GM23338 (cell line): ENCODE measurements at regions not wholly inside any gene's neighbourhood (a gene's known extent, or its start where the extent isn't known, plus 50 kb on each side); places are given as distances from the start of the nearest gene placed in this dataset.

Experiments used
- ATAC-seq: fragments of 200-7000 bp; cut with Tn5 transposase; 3 replicates; pipeline ENCODE4 v1.9.1; 2020
- DNase-seq: peaks from one replicate; pipeline ENCODE4 v3.0.0-alpha.2; 2015; ENCODE audit warnings: low spot score
- H2AFZ ChIP-seq: fragments of 200-600 bp; sonication (generic); 2 replicates; pipeline ENCODE4 v1.8.0; 2016; ENCODE audit warnings: antibody characterized with exemption, mild to moderate bottlenecking, moderate library complexity
- H3F3A ChIP-seq: fragments of 200-600 bp; sonication (generic); replicated peaks from 2 replicates; pipeline ENCODE4 v1.8.0; 2017; ENCODE audit warnings: antibody characterized with exemption, mixed run types, low read depth
- H3K27ac ChIP-seq: fragments of 200-600 bp; sonication (generic); 2 replicates; pipeline ENCODE4 v1.6.1; 2016; ENCODE audit warnings: low read depth
- H3K27me3 ChIP-seq: fragments of 200-600 bp; sonication (generic); 2 replicates; pipeline ENCODE4 v1.8.0; 2016; ENCODE audit warnings: mild to moderate bottlenecking, mixed run types, moderate library complexity; ENCODE audit not compliant: insufficient read depth
- H3K36me3 ChIP-seq: fragments of 200-600 bp; sonication (generic); 2 replicates; pipeline ENCODE4 v1.8.0; 2016; ENCODE audit warnings: mild to moderate bottlenecking; ENCODE audit not compliant: insufficient read depth
- H3K4me1 ChIP-seq: fragments of 200-600 bp; sonication (generic); 2 replicates; pipeline ENCODE4 v1.8.0; 2016; ENCODE audit warnings: mild to moderate bottlenecking, moderate library complexity; ENCODE audit not compliant: insufficient read depth
- H3K4me2 ChIP-seq: fragments of 200-600 bp; sonication (generic); 2 replicates; pipeline ENCODE4 v1.7.1; 2017; ENCODE audit warnings: mixed run types
- H3K4me3 ChIP-seq: fragments of 200-600 bp; sonication (generic); 2 replicates; pipeline ENCODE4 v1.6.1; 2016; ENCODE audit warnings: mixed run types
- H3K79me2 ChIP-seq: fragments of 200-600 bp; sonication (generic); replicated peaks from 2 replicates; pipeline ENCODE4 v1.8.0; 2017; ENCODE audit warnings: mild to moderate bottlenecking; ENCODE audit not compliant: insufficient read depth
- H3K9me2 ChIP-seq: fragments of 200-600 bp; sonication (generic); 2 replicates; pipeline ENCODE4 v1.8.0; 2017; ENCODE audit not compliant: insufficient read depth
- H4K20me1 ChIP-seq: fragments of 200-600 bp; sonication (generic); replicated peaks from 2 replicates; pipeline ENCODE4 v1.8.0; 2017; ENCODE audit warnings: mild to moderate bottlenecking; ENCODE audit not compliant: insufficient read depth
- H3K27ac Mint-ChIP-seq: 2 replicates; pipeline ENCODE4 v1.8.0; 2020; ENCODE audit warnings: inconsistent platforms, mild to moderate bottlenecking, moderate library complexity, mixed read lengths
- H3K27me3 Mint-ChIP-seq: 3 replicates; pipeline ENCODE4 v1.8.0; 2022; ENCODE audit warnings: low read depth, mild to moderate bottlenecking, moderate library complexity, mixed read lengths, inconsistent platforms; ENCODE audit not compliant: insufficient read depth, poor library complexity
- H3K36me3 Mint-ChIP-seq: 3 replicates; pipeline ENCODE4 v1.8.0; 2021; ENCODE audit warnings: low read depth, mild to moderate bottlenecking, inconsistent platforms, moderate library complexity, mixed read lengths
- H3K4me1 Mint-ChIP-seq: 3 replicates; pipeline ENCODE4 v1.8.0; 2020; ENCODE audit warnings: mild to moderate bottlenecking, inconsistent platforms, mixed read lengths
- H3K4me3 Mint-ChIP-seq: 3 replicates; pipeline ENCODE4 v1.8.0; 2021; ENCODE audit warnings: moderate library complexity, mild to moderate bottlenecking, inconsistent platforms, mixed read lengths
- H3K9me3 Mint-ChIP-seq: 3 replicates; pipeline ENCODE4 v1.8.0; 2020; ENCODE audit warnings: moderate library complexity, mild to moderate bottlenecking, inconsistent platforms, mixed read lengths
- EZH2 ChIP-seq: fragments of 200-600 bp; sonication (generic); IDR thresholded peaks from one replicate; pipeline ENCODE4 v1.8.0; 2017; ENCODE audit warnings: antibody characterized with exemption, mild to moderate bottlenecking, low read depth; ENCODE audit not compliant: unreplicated experiment
- EZH2phosphoT487 ChIP-seq: fragments of 200-600 bp; sonication (generic); IDR thresholded peaks from one replicate; pipeline ENCODE4 v1.8.1; 2018; ENCODE audit warnings: antibody characterized with exemption; ENCODE audit not compliant: unreplicated experiment
- JUNB ChIP-seq: IDR thresholded peaks from one replicate; pipeline ENCODE4 v1.6.1; 2016; ENCODE audit warnings: antibody characterized with exemption; ENCODE audit not compliant: unreplicated experiment
- NANOG ChIP-seq: IDR thresholded peaks from 2 replicates; pipeline ENCODE4 v1.6.1; 2016; ENCODE audit warnings: antibody characterized with exemption, borderline replicate concordance
- TF ChIP-seq, protein P1 (sequence below): IDR thresholded peaks from one replicate; pipeline ENCODE4 v1.6.1; 2018; ENCODE audit warnings: antibody characterized with exemption; ENCODE audit not compliant: unreplicated experiment
- TF ChIP-seq, protein P2 (sequence below): IDR thresholded peaks from 2 replicates; pipeline ENCODE4 v1.6.1; 2016; ENCODE audit warnings: antibody characterized with exemption
- TF ChIP-seq, protein P3 (sequence below): fragments of 250-450 bp; sonication (Bioruptor Pico); IDR thresholded peaks from 2 replicates; pipeline ENCODE4 v1.5.0; 2020; ENCODE audit warnings: mild to moderate bottlenecking, moderate library complexity

DNA sequence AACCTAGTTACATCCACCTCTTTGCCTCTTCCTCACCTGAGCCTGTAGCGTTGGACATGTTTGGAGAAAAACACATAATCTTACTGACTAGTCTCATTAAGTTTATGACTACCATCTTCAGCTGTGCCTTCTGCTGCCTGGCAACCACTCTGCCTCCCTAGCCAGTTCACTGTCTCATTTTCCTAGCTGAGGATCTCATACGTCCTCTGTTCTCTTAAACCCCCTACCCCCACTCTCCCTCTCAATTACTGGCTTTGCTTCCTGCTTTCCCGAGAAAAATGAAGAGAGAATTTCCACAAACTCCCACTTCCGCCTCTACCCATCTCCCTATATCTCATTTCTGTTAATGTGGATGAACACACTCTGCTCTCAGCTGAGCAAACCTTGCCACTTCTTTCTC is 239.3 kb upstream of the POU2AF2 start:
- ATAC-seq, result no peak
- Histone ChIP-seq H3K36me3 (no peaks in the 10 kb centered on the region), H3F3A (no peaks in the 10 kb centered on the region), H3K27ac (no peak overlapping the region; the same call in 1 of the 2 replicates), H3K4me3 (no peak overlapping the region), H3K9me2 (peaks cover 16% of the 10 kb centered on the region), H4K20me1 (no peaks in the 10 kb centered on the region), H3K4me1 (peaks cover 21% of the 10 kb centered on the region), H2AFZ (peak overlapping the region; percentile 14), H3K79me2 (no peaks in the 10 kb centered on the region), H3K4me2 (peak overlapping the region; percentile 35; the same call in 1 of the 2 replicates), H3K27me3 (no peaks in the 10 kb centered on the region)
- peaks cover 3% of the 10 kb centered on the region for H3K27me3 Mint-ChIP-seq
- no peak overlapping the region for H3K27ac Mint-ChIP-seq
- no peaks in the 10 kb centered on the region for H3K4me1 Mint-ChIP-seq
- H3K9me3 Mint-ChIP-seq, result no peaks in the 10 kb centered on the region
- no peak overlapping the region for H3K4me3 Mint-ChIP-seq
- H3K36me3 Mint-ChIP-seq, result no peaks in the 10 kb centered on the region
- no peak for DNase-seq
- TF ChIP-seq, protein P1, sequence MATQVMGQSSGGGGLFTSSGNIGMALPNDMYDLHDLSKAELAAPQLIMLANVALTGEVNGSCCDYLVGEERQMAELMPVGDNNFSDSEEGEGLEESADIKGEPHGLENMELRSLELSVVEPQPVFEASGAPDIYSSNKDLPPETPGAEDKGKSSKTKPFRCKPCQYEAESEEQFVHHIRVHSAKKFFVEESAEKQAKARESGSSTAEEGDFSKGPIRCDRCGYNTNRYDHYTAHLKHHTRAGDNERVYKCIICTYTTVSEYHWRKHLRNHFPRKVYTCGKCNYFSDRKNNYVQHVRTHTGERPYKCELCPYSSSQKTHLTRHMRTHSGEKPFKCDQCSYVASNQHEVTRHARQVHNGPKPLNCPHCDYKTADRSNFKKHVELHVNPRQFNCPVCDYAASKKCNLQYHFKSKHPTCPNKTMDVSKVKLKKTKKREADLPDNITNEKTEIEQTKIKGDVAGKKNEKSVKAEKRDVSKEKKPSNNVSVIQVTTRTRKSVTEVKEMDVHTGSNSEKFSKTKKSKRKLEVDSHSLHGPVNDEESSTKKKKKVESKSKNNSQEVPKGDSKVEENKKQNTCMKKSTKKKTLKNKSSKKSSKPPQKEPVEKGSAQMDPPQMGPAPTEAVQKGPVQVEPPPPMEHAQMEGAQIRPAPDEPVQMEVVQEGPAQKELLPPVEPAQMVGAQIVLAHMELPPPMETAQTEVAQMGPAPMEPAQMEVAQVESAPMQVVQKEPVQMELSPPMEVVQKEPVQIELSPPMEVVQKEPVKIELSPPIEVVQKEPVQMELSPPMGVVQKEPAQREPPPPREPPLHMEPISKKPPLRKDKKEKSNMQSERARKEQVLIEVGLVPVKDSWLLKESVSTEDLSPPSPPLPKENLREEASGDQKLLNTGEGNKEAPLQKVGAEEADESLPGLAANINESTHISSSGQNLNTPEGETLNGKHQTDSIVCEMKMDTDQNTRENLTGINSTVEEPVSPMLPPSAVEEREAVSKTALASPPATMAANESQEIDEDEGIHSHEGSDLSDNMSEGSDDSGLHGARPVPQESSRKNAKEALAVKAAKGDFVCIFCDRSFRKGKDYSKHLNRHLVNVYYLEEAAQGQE, result no peak
- no peak for TF ChIP-seq EZH2
- no peak for TF ChIP-seq NANOG
- no peak for TF ChIP-seq JUNB
- TF ChIP-seq, protein P2, sequence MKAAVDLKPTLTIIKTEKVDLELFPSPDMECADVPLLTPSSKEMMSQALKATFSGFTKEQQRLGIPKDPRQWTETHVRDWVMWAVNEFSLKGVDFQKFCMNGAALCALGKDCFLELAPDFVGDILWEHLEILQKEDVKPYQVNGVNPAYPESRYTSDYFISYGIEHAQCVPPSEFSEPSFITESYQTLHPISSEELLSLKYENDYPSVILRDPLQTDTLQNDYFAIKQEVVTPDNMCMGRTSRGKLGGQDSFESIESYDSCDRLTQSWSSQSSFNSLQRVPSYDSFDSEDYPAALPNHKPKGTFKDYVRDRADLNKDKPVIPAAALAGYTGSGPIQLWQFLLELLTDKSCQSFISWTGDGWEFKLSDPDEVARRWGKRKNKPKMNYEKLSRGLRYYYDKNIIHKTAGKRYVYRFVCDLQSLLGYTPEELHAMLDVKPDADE, result no peak
- TF ChIP-seq, protein P3, sequence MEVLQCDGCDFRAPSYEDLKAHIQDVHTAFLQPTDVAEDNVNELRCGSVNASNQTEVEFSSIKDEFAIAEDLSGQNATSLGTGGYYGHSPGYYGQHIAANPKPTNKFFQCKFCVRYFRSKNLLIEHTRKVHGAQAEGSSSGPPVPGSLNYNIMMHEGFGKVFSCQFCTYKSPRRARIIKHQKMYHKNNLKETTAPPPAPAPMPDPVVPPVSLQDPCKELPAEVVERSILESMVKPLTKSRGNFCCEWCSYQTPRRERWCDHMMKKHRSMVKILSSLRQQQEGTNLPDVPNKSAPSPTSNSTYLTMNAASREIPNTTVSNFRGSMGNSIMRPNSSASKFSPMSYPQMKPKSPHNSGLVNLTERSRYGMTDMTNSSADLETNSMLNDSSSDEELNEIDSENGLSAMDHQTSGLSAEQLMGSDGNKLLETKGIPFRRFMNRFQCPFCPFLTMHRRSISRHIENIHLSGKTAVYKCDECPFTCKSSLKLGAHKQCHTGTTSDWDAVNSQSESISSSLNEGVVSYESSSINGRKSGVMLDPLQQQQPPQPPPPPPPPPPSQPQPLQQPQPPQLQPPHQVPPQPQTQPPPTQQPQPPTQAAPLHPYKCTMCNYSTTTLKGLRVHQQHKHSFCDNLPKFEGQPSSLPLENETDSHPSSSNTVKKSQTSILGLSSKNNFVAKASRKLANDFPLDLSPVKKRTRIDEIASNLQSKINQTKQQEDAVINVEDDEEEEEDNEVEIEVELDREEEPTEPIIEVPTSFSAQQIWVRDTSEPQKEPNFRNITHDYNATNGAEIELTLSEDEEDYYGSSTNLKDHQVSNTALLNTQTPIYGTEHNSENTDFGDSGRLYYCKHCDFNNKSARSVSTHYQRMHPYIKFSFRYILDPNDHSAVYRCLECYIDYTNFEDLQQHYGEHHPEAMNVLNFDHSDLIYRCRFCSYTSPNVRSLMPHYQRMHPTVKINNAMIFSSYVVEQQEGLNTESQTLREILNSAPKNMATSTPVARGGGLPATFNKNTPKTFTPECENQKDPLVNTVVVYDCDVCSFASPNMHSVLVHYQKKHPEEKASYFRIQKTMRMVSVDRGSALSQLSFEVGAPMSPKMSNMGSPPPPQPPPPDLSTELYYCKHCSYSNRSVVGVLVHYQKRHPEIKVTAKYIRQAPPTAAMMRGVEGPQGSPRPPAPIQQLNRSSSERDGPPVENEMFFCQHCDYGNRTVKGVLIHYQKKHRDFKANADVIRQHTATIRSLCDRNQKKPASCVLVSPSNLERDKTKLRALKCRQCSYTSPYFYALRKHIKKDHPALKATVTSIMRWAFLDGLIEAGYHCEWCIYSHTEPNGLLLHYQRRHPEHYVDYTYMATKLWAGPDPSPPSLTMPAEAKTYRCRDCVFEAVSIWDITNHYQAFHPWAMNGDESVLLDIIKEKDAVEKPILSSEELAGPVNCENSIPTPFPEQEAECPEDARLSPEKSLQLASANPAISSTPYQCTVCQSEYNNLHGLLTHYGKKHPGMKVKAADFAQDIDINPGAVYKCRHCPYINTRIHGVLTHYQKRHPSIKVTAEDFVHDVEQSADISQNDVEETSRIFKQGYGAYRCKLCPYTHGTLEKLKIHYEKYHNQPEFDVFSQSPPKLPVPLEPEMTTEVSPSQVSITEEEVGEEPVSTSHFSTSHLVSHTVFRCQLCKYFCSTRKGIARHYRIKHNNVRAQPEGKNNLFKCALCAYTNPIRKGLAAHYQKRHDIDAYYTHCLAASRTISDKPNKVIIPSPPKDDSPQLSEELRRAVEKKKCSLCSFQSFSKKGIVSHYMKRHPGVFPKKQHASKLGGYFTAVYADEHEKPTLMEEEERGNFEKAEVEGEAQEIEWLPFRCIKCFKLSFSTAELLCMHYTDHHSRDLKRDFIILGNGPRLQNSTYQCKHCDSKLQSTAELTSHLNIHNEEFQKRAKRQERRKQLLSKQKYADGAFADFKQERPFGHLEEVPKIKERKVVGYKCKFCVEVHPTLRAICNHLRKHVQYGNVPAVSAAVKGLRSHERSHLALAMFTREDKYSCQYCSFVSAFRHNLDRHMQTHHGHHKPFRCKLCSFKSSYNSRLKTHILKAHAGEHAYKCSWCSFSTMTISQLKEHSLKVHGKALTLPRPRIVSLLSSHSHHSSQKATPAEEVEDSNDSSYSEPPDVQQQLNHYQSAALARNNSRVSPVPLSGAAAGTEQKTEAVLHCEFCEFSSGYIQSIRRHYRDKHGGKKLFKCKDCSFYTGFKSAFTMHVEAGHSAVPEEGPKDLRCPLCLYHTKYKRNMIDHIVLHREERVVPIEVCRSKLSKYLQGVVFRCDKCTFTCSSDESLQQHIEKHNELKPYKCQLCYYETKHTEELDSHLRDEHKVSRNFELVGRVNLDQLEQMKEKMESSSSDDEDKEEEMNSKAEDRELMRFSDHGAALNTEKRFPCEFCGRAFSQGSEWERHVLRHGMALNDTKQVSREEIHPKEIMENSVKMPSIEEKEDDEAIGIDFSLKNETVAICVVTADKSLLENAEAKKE, result no peak
- no peak for TF ChIP-seq EZH2phosphoT487
